ENCODE measurements at regions not wholly inside any gene's neighbourhood (a gene's known extent, or its start where the extent isn't known, plus 50 kb on each side); places are given as distances from the start of the nearest gene placed in this dataset.
A peak's percentile ranks its signal among the peaks of the same experiment; 100 is the strongest.
"Not testable (repeated sequence)": the region's sequence is repeated elsewhere in the genome, so short reads cannot be mapped to it uniquely, and the experiment has no call there.

DNA sequence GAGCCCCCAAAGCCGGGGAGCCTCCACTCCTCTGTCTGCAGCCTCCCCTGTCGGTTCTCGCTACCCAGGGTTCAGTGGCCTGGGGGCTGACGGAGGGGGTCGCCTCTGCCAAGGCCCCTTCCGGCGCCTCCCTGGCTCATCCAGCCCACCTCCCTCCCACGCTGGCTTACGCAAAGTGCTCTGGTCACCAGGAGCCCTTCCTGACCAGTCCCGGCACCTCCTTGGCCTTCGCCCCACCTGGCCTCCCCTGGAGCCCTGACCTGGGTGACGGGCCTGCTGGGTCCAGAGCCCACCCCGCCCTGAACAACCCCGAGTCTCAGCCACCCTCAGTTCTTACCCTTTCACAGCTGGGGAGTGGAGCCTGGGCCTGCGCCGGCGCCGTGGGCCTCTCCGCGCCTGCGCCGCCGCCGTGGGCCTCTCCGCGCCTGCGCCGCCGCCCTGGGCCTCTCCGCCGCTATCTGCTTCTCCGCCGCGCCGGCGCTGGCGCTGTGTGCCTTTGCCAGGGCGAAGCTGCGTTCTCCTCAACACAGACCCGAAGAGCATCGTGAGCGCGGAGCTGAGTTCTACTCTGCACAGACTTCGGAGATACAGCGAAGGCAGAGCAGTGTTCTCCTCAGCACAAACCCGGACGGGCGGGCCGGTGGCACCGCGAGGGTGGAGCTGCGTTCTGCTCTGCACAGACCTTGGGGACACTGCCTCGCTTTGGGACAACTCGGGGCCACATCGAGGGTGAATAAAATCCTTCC is 247.6 kb downstream of the TP53TG3F start:
- TF ChIP-seq, protein P1, sequence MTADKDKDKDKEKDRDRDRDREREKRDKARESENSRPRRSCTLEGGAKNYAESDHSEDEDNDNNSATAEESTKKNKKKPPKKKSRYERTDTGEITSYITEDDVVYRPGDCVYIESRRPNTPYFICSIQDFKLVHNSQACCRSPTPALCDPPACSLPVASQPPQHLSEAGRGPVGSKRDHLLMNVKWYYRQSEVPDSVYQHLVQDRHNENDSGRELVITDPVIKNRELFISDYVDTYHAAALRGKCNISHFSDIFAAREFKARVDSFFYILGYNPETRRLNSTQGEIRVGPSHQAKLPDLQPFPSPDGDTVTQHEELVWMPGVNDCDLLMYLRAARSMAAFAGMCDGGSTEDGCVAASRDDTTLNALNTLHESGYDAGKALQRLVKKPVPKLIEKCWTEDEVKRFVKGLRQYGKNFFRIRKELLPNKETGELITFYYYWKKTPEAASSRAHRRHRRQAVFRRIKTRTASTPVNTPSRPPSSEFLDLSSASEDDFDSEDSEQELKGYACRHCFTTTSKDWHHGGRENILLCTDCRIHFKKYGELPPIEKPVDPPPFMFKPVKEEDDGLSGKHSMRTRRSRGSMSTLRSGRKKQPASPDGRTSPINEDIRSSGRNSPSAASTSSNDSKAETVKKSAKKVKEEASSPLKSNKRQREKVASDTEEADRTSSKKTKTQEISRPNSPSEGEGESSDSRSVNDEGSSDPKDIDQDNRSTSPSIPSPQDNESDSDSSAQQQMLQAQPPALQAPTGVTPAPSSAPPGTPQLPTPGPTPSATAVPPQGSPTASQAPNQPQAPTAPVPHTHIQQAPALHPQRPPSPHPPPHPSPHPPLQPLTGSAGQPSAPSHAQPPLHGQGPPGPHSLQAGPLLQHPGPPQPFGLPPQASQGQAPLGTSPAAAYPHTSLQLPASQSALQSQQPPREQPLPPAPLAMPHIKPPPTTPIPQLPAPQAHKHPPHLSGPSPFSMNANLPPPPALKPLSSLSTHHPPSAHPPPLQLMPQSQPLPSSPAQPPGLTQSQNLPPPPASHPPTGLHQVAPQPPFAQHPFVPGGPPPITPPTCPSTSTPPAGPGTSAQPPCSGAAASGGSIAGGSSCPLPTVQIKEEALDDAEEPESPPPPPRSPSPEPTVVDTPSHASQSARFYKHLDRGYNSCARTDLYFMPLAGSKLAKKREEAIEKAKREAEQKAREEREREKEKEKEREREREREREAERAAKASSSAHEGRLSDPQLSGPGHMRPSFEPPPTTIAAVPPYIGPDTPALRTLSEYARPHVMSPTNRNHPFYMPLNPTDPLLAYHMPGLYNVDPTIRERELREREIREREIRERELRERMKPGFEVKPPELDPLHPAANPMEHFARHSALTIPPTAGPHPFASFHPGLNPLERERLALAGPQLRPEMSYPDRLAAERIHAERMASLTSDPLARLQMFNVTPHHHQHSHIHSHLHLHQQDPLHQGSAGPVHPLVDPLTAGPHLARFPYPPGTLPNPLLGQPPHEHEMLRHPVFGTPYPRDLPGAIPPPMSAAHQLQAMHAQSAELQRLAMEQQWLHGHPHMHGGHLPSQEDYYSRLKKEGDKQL (CRISPR knock-in tag; IDR thresholded peaks at IDR 0.05; ENCODE audit: borderline replicate concordance): not testable (repeated sequence)
- TF ChIP-seq, protein P2, sequence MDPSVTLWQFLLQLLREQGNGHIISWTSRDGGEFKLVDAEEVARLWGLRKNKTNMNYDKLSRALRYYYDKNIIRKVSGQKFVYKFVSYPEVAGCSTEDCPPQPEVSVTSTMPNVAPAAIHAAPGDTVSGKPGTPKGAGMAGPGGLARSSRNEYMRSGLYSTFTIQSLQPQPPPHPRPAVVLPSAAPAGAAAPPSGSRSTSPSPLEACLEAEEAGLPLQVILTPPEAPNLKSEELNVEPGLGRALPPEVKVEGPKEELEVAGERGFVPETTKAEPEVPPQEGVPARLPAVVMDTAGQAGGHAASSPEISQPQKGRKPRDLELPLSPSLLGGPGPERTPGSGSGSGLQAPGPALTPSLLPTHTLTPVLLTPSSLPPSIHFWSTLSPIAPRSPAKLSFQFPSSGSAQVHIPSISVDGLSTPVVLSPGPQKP (CRISPR knock-in tag; IDR thresholded peaks at IDR 0.05): not testable (repeated sequence)
- not testable (repeated sequence) for TF ChIP-seq MYC (IDR thresholded peaks at IDR 0.05; ENCODE audit: low read depth, low read length); MYC (CRISPR knock-in tag; IDR thresholded peaks at IDR 0.05; ENCODE audit: borderline replicate concordance, low read depth); ID3 (CRISPR knock-in tag; IDR thresholded peaks at IDR 0.05); ID3 (tag; IDR thresholded peaks at IDR 0.05); FOXA1 (IDR thresholded peaks at IDR 0.05; ENCODE audit: borderline replicate concordance); HCFC1 (IDR thresholded peaks at IDR 0.05; ENCODE audit: low read depth, low read length); CHD2 (IDR thresholded peaks at IDR 0.05; ENCODE audit: low read depth, low read length)
- TF ChIP-seq, protein P3, sequence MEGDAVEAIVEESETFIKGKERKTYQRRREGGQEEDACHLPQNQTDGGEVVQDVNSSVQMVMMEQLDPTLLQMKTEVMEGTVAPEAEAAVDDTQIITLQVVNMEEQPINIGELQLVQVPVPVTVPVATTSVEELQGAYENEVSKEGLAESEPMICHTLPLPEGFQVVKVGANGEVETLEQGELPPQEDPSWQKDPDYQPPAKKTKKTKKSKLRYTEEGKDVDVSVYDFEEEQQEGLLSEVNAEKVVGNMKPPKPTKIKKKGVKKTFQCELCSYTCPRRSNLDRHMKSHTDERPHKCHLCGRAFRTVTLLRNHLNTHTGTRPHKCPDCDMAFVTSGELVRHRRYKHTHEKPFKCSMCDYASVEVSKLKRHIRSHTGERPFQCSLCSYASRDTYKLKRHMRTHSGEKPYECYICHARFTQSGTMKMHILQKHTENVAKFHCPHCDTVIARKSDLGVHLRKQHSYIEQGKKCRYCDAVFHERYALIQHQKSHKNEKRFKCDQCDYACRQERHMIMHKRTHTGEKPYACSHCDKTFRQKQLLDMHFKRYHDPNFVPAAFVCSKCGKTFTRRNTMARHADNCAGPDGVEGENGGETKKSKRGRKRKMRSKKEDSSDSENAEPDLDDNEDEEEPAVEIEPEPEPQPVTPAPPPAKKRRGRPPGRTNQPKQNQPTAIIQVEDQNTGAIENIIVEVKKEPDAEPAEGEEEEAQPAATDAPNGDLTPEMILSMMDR (IDR thresholded peaks at IDR 0.05 in 2 of 3, conservative IDR thresholded peaks at IDR 0.05 in 1 of 3; ENCODE audit: insufficient read depth in 2 of 3, low read depth in 1 of 3, low read length in 3 of 3): peak in 1 of 3 experiments; percentile 15; a peak in 1 of 6 replicates
- TF ChIP-seq, protein P4, sequence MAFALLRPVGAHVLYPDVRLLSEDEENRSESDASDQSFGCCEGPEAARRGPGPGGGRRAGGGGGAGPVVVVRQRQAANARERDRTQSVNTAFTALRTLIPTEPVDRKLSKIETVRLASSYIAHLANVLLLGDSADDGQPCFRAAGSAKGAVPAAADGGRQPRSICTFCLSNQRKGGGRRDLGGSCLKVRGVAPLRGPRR (CRISPR knock-in tag; IDR thresholded peaks at IDR 0.05): not testable (repeated sequence)
- TF ChIP-seq POLR2A (conservative IDR thresholded peaks at IDR 0.05): peak; percentile 37; the same call in 1 of the 2 replicates

Measured in K562 (cell line).